Panc1 (cell line): ENCODE measurements at regions not wholly inside any gene's neighbourhood (a gene's known extent, or its start where the extent isn't known, plus 50 kb on each side); places are given as distances from the start of the nearest gene placed in this dataset.

Source experiments
- ATAC-seq: fragments of 200-7000 bp; cut with Tn5 transposase; 2 replicates; pipeline ENCODE4 v1.9.1; 2020; ENCODE audit warnings: mild to moderate bottlenecking, moderate library complexity
- BruUV-seq: library from RNA; stranded (reverse); fragments of 400-500 nt; replicated peaks from 2 replicates; lab custom pipeline; 2021; lab: Mats Ljungman, UMichigan
- CTCF ChIA-PET: fragments of 300-600 bp; sonication (Branson Sonifier 250); formaldehyde crosslinking; loops from one replicate; lab custom pipeline; 2022; ENCODE audit warnings: antibody characterized with exemption; lab: Charles Lee
- POLR2A ChIA-PET: fragments of 300-600 bp; sonication (Branson Sonifier 250); formaldehyde crosslinking; loops from one replicate; lab custom pipeline; 2022; ENCODE audit warnings: antibody characterized with exemption; lab: Charles Lee
- DNase-seq: peaks from one replicate; pipeline ENCODE4 v3.0.0-alpha.2; 2010; ENCODE audit warnings: low read depth, low spot score
- H3K27ac ChIP-seq: 2 replicates; pipeline ENCODE4 v1.5.1; 2011; ENCODE audit warnings: mild to moderate bottlenecking, low read length, inconsistent platforms
- H3K27me3 ChIP-seq: fragments of 200-500 bp; sonication (Bioruptor generic); 2 replicates; pipeline ENCODE4 v1.6.0; 2014; ENCODE audit warnings: low read length, inconsistent platforms; ENCODE audit not compliant: control insufficient read depth, insufficient read depth
- H3K36me3 ChIP-seq: fragments of 200-500 bp; sonication (Bioruptor generic); 2 replicates; pipeline ENCODE4 v1.5.1; 2014; ENCODE audit warnings: inconsistent platforms, mild to moderate bottlenecking, low read length, moderate library complexity; ENCODE audit not compliant: control insufficient read depth, insufficient read depth
- H3K4me1 ChIP-seq: 2 replicates; pipeline ENCODE4 v1.5.1; 2011; ENCODE audit warnings: inconsistent platforms, mild to moderate bottlenecking, low read length, moderate library complexity; ENCODE audit not compliant: control insufficient read depth, insufficient read depth
- H3K4me3 ChIP-seq, 2 experiments: 2 replicates each; pipeline ENCODE4 v1.5.1; 2011 to 2012; ENCODE audit warnings: low read depth in 2 of 2, low read length in 2 of 2, mild to moderate bottlenecking in 2 of 2, inconsistent platforms in 1 of 2, moderate library complexity in 1 of 2
- H3K9me3 ChIP-seq: fragments of 200-500 bp; sonication (Bioruptor generic); 2 replicates; pipeline ENCODE4 v1.5.1; 2014; ENCODE audit warnings: low read depth, mild to moderate bottlenecking, inconsistent platforms, low read length, moderate library complexity; ENCODE audit not compliant: control insufficient read depth, insufficient read depth
- CTCF ChIP-seq: fragments of 450-650 bp; IDR thresholded peaks from 2 replicates; pipeline ENCODE4 v1.5.1; 2017; ENCODE audit warnings: mild to moderate bottlenecking
- POLR2AphosphoS5 ChIP-seq: IDR thresholded peaks from 2 replicates; pipeline ENCODE4 v1.6.1; 2012; ENCODE audit warnings: mild to moderate bottlenecking, low read depth, low read length, moderate library complexity
- REST ChIP-seq, 2 experiments: IDR thresholded peaks; 2 replicates each; pipeline ENCODE4 v1.6.1; 2011 to 2012; ENCODE audit warnings: low read depth in 2 of 2, control low read depth in 1 of 2, low read length in 1 of 2, mild to moderate bottlenecking in 1 of 2, moderate library complexity in 1 of 2; ENCODE audit not compliant: insufficient read depth in 1 of 2
- SIN3A ChIP-seq: IDR thresholded peaks from 2 replicates; pipeline ENCODE4 v1.6.1; 2012; ENCODE audit warnings: low read depth, mild to moderate bottlenecking, low read length, moderate library complexity, borderline replicate concordance; ENCODE audit not compliant: insufficient read depth
- TCF7L2 ChIP-seq: IDR thresholded peaks from 2 replicates; pipeline ENCODE4 v1.6.1; 2011; ENCODE audit warnings: mild to moderate bottlenecking, low read depth, low read length, inconsistent platforms
- in situ Hi-C: cut with HindIII; loops from 2 replicates; pipeline ENCODE4 v1.10.0; 2016; ENCODE audit warnings: low sequenced_read_pairs, low pct_unique_long_range_greater_than_20kb
- intact Hi-C: fragments of 100-400 bp; cut with micrococcal nuclease; formaldehyde crosslinking; loops from one replicate; pipeline ENCODE4 v1.10.0; 2022; ENCODE audit not compliant: unreplicated experiment

GRCh38 chr4:60682901-60683300, 517.2 kb upstream of the ADGRL3 start:
- intact Hi-C loops, result no loop called here
- Histone ChIP-seq H3K36me3 (no peaks in the 10 kb centered on the region), H3K27me3 (no peaks in the 10 kb centered on the region), H3K9me3 (no peaks in the 10 kb centered on the region), H3K4me1 (no peaks in the 10 kb centered on the region), H3K4me3 (no peak overlapping the region), H3K27ac (no peak overlapping the region)
- in situ Hi-C loops, result no loop called here
- POLR2A ChIA-PET, result no interaction called here
- TF ChIP-seq CTCF, result no peak
- no peak for TF ChIP-seq REST (IDR thresholded peaks at IDR 0.05; ENCODE audit: insufficient read depth in 1 of 2, low read depth in 2 of 2, low read length in 1 of 2)
- BruUV-seq, result no TSS peak
- CTCF ChIA-PET, result no interaction called here
- DNase-seq (no peak), ATAC-seq (no peak)

DNA sequence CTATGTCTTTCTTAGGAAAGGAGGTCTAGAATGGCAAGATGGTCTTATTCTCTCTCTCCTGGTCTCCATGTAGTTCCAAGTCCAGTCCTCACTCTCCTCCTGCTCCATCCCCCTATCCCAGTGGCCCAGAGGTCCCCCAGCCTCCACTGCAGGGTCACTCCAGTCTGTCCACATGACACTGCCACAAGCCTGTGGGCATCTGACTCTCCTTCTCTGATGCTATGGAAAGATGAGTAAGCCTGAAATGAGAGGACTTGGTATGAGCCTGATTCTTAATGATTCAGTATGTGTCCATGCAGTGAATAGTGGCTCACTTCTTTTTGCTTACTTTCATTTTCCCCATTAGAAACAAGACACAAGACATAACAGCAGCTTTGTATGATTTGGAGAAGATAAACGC, 516.8 kb upstream of the ADGRL3 start:
- TF ChIP-seq TCF7L2 (no peak), REST (IDR thresholded peaks at IDR 0.05; ENCODE audit: insufficient read depth in 1 of 2, low read depth in 2 of 2, low read length in 1 of 2) (no peak), CTCF (no peak), SIN3A (no peak), POLR2AphosphoS5 (no peak)
- Histone ChIP-seq H3K36me3 (no peaks in the 10 kb centered on the region), H3K4me1 (no peaks in the 10 kb centered on the region), H3K27me3 (no peaks in the 10 kb centered on the region), H3K4me3 (no peak overlapping the region), H3K27ac (no peak overlapping the region), H3K9me3 (no peaks in the 10 kb centered on the region)
- BruUV-seq, result no TSS peak
- in situ Hi-C loops, result no loop called here
- ChIA-PET POLR2A (no interaction called here), CTCF (no interaction called here)
- ATAC-seq, result no peak
- intact Hi-C loops, result no loop called here
- DNase-seq, result no peak
